H9 (cell line): ENCODE measurements at regions not wholly inside any gene's neighbourhood (a gene's known extent, or its start where the extent isn't known, plus 50 kb on each side); places are given as distances from the start of the nearest gene placed in this dataset.

ENCODE experiments used
- DNase-seq: peaks from one replicate; pipeline ENCODE4 v3.0.0-alpha.2; 2017
- H2AFZ ChIP-seq: one replicate; pipeline ENCODE4 v1.6.1; 2013; ENCODE audit warnings: mild to moderate bottlenecking, low read length, control low read depth, moderate library complexity
- H2AK5ac ChIP-seq: 2 replicates; pipeline ENCODE4 v1.6.1; 2013; ENCODE audit warnings: low read length, control low read depth, mixed read lengths; ENCODE audit not compliant: insufficient read length
- H2BK120ac ChIP-seq: one replicate; pipeline ENCODE4 v1.6.1; 2013; ENCODE audit warnings: low read depth, mild to moderate bottlenecking, low read length, control low read depth, inconsistent platforms; ENCODE audit not compliant: poor library complexity, severe bottlenecking
- H2BK12ac ChIP-seq: 2 replicates; pipeline ENCODE4 v1.6.1; 2013; ENCODE audit warnings: low read length, control low read depth, mixed read lengths, low read depth; ENCODE audit not compliant: insufficient read length
- H2BK15ac ChIP-seq: 2 replicates; pipeline ENCODE4 v1.6.1; 2013; ENCODE audit warnings: low read depth, low read length, control low read depth
- H2BK20ac ChIP-seq: one replicate; pipeline ENCODE4 v1.6.1; 2013; ENCODE audit warnings: low read depth, mild to moderate bottlenecking, low read length, control low read depth, inconsistent platforms; ENCODE audit not compliant: poor library complexity, severe bottlenecking
- H2BK5ac ChIP-seq: 2 replicates; pipeline ENCODE4 v1.6.1; 2013; ENCODE audit warnings: low read length, control low read depth, mixed read lengths; ENCODE audit not compliant: insufficient read length
- H3K14ac ChIP-seq: 2 replicates; pipeline ENCODE4 v1.6.1; 2013; ENCODE audit warnings: low read length, control low read depth; ENCODE audit not compliant: insufficient read depth
- H3K18ac ChIP-seq: 2 replicates; pipeline ENCODE4 v1.6.1; 2013; ENCODE audit warnings: low read depth, mild to moderate bottlenecking, mixed read lengths, low read length, control low read depth; ENCODE audit not compliant: insufficient read length
- H3K23ac ChIP-seq: 2 replicates; pipeline ENCODE4 v1.6.1; 2013; ENCODE audit warnings: low read length, control low read depth, mixed read lengths, low read depth; ENCODE audit not compliant: insufficient read length
- H3K23me2 ChIP-seq: 2 replicates; pipeline ENCODE4 v1.6.1; 2013; ENCODE audit warnings: low read depth, mild to moderate bottlenecking, mixed read lengths, low read length, control low read depth; ENCODE audit not compliant: insufficient read length, poor library complexity, severe bottlenecking
- H3K27ac ChIP-seq: 2 replicates; pipeline ENCODE4 v1.5.1; 2013; ENCODE audit warnings: low read length, control low read depth, mixed read lengths, low read depth; ENCODE audit not compliant: insufficient read length
- H3K27me3 ChIP-seq: 2 replicates; pipeline ENCODE4 v1.6.1; 2013; ENCODE audit warnings: low read length, control low read depth, inconsistent platforms; ENCODE audit not compliant: insufficient read depth
- H3K4ac ChIP-seq: 2 replicates; pipeline ENCODE4 v1.6.1; 2013; ENCODE audit warnings: low read depth, mild to moderate bottlenecking, control low read depth, inconsistent platforms, low read length, moderate library complexity
- H3K4me1 ChIP-seq: 2 replicates; pipeline ENCODE4 v1.6.1; 2013; ENCODE audit warnings: low read length, control low read depth, inconsistent platforms; ENCODE audit not compliant: insufficient read depth
- H3K4me2 ChIP-seq: 2 replicates; pipeline ENCODE4 v1.6.1; 2013; ENCODE audit warnings: low read length, control low read depth, mixed read lengths; ENCODE audit not compliant: insufficient read length, insufficient read depth
- H3K56ac ChIP-seq: 2 replicates; pipeline ENCODE4 v1.6.1; 2013; ENCODE audit warnings: low read depth, mild to moderate bottlenecking, mixed read lengths, low read length, control low read depth; ENCODE audit not compliant: insufficient read length
- H3K79me1 ChIP-seq: 2 replicates; pipeline ENCODE4 v1.6.1; 2013; ENCODE audit warnings: low read depth, mild to moderate bottlenecking, moderate library complexity, low read length, control low read depth, inconsistent platforms; ENCODE audit not compliant: insufficient read depth, poor library complexity, severe bottlenecking
- H3K79me2 ChIP-seq: 2 replicates; pipeline ENCODE4 v1.6.1; 2013; ENCODE audit warnings: low read length, control low read depth, inconsistent platforms; ENCODE audit not compliant: insufficient read depth
- H3K9ac ChIP-seq: 2 replicates; pipeline ENCODE4 v1.6.1; 2013; ENCODE audit warnings: low read length, control low read depth, mixed read lengths; ENCODE audit not compliant: insufficient read length; ENCODE audit errors: extremely low read depth
- H3K9me3 ChIP-seq: one replicate; pipeline ENCODE4 v1.6.1; 2013; ENCODE audit warnings: low read depth, low read length, inconsistent platforms; ENCODE audit not compliant: control insufficient read depth
- H3T11ph ChIP-seq: one replicate; pipeline ENCODE4 v1.6.1; 2013; ENCODE audit warnings: mild to moderate bottlenecking, low read length, control low read depth, inconsistent platforms
- H4K20me1 ChIP-seq: one replicate; pipeline ENCODE4 v1.6.1; 2013; ENCODE audit not compliant: control insufficient read depth, insufficient read length, insufficient read depth
- H4K5ac ChIP-seq: 2 replicates; pipeline ENCODE4 v1.6.1; 2013; ENCODE audit warnings: low read depth, mild to moderate bottlenecking, mixed read lengths, low read length, control low read depth; ENCODE audit not compliant: insufficient read length
- H4K8ac ChIP-seq: replicated peaks from 2 replicates; pipeline ENCODE4 v1.6.1; 2013; ENCODE audit warnings: low read length, control low read depth, mixed read lengths, low read depth; ENCODE audit not compliant: insufficient read length
- H4K91ac ChIP-seq: 2 replicates; pipeline ENCODE4 v1.6.1; 2013; ENCODE audit warnings: low read depth, mild to moderate bottlenecking, moderate library complexity, mixed read lengths, low read length, control low read depth; ENCODE audit not compliant: insufficient read length
- H3K27ac Mint-ChIP-seq, 3 experiments: 2 replicates in 2 of 3; 3 replicates in 1 of 3; pipeline ENCODE4 v1.8.0; 2020 to 2021; ENCODE audit warnings: mixed read lengths in 3 of 3, mild to moderate bottlenecking in 1 of 3, moderate library complexity in 1 of 3
- H3K27me3 Mint-ChIP-seq: 2 replicates; pipeline ENCODE4 v1.8.0; 2021; ENCODE audit warnings: low read depth, mild to moderate bottlenecking, moderate library complexity, mixed read lengths
- H3K36me3 Mint-ChIP-seq, 3 experiments: 2 replicates in 2 of 3; 3 replicates in 1 of 3; pipeline ENCODE4 v1.8.0; 2020 to 2021; ENCODE audit warnings: low read depth in 3 of 3, mixed read lengths in 3 of 3; ENCODE audit not compliant: insufficient read depth in 1 of 3
- H3K4me1 Mint-ChIP-seq, 2 experiments: 2 replicates each; pipeline ENCODE4 v1.8.0; 2020; ENCODE audit warnings: mixed read lengths in 2 of 2
- H3K4me3 Mint-ChIP-seq, 2 experiments: 2 replicates in 1 of 2; 3 replicates in 1 of 2; pipeline ENCODE4 v1.8.0; 2020 to 2021; ENCODE audit warnings: mild to moderate bottlenecking in 2 of 2, mixed read lengths in 2 of 2, moderate library complexity in 1 of 2
- H3K9me3 Mint-ChIP-seq, 2 experiments: 2 replicates in 1 of 2; 3 replicates in 1 of 2; pipeline ENCODE4 v1.8.0; 2020; ENCODE audit warnings: mild to moderate bottlenecking in 2 of 2, mixed read lengths in 2 of 2, moderate library complexity in 1 of 2
- CTCF ChIP-seq: fragments of 200-600 bp; sonication (generic); conservative IDR thresholded peaks from 3 replicates; pipeline ENCODE4 v1.8.0; 2021; ENCODE audit warnings: antibody characterized with exemption, mild to moderate bottlenecking
- WGBS: extraction: QIAGEN DNeasy Blood & Tissue Kit; methylation state at CpG from one replicate; pipeline ENCODE4 v1.1.7; 2013; ENCODE audit warnings: missing lambda C conversion rate, low lambda C conversion rate, mixed read lengths; ENCODE audit not compliant: insufficient read length; ENCODE audit errors: extremely low coverage; 5-methylcytosine and 5-hydroxymethylcytosine counted together

- H2BK20ac ChIP-seq = no peak overlapping the region
- no peak for DNase-seq
- H3K27me3 Mint-ChIP-seq = no peaks in the 10 kb centered on the region
- no peak overlapping the region for H4K5ac ChIP-seq
- no peak overlapping the region for H3K4me3 Mint-ChIP-seq
- no peaks in the 10 kb centered on the region for H3K9me3 Mint-ChIP-seq
- TF ChIP-seq CTCF = no peak
- H4K20me1 ChIP-seq = no peaks in the 10 kb centered on the region
- H4K8ac ChIP-seq = no peak overlapping the region
- no peak overlapping the region for H3K27ac Mint-ChIP-seq
- no peak overlapping the region for H3K23ac ChIP-seq
- no CpG with 5 or more reads among the region's 2 CpGs for WGBS
- H3K23me2 ChIP-seq = no peaks in the 10 kb centered on the region
- H3K27ac ChIP-seq = no peak overlapping the region
- H4K91ac ChIP-seq = no peak overlapping the region
- H2BK12ac ChIP-seq = no peak overlapping the region
- H3K27me3 ChIP-seq = no peaks in the 10 kb centered on the region
- H2BK5ac ChIP-seq = no peak overlapping the region
- no peaks in the 10 kb centered on the region for H3K79me1 ChIP-seq
- H3K9me3 ChIP-seq = no peaks in the 10 kb centered on the region
- no peak overlapping the region for H3K18ac ChIP-seq
- H3K79me2 ChIP-seq = no peaks in the 10 kb centered on the region
- no peak overlapping the region for H3K4me2 ChIP-seq
- no peaks in the 10 kb centered on the region for H3K4me1 Mint-ChIP-seq
- H3K4ac ChIP-seq = no peak overlapping the region
- no peak overlapping the region for H2AK5ac ChIP-seq
- no peak overlapping the region for H3T11ph ChIP-seq
- no peaks in the 10 kb centered on the region for H3K4me1 ChIP-seq
- no peaks in the 10 kb centered on the region for H3K36me3 Mint-ChIP-seq
- no peak overlapping the region for H2BK15ac ChIP-seq
- H2AFZ ChIP-seq = no peak overlapping the region
- H2BK120ac ChIP-seq = no peak overlapping the region
- no peak overlapping the region for H3K9ac ChIP-seq
- no peak overlapping the region for H3K56ac ChIP-seq
- no peak overlapping the region for H3K14ac ChIP-seq
These were observed 1673.4 kb downstream of the REEP3 start for GRCh38 chr10:65194555-65194954.
